Activated T-cell treated with anti-CD3 and anti-CD28 coated beads, Interleukin-2, amount 50 U/mL, for 72 hours (primary cell): ENCODE measurements at regions not wholly inside any gene's neighbourhood (a gene's known extent, or its start where the extent isn't known, plus 50 kb on each side); places are given as distances from the start of the nearest gene placed in this dataset.

Experiments used
- ATAC-seq, 2 donors: fragments of 150-1000 bp; cut with Tn5 transposase; replicated peaks in 1 of 2; 2 replicates each; pipeline ENCODE4 v1.10.0; 2021; ENCODE audit warnings: moderate library complexity in 2 of 2, mild to moderate bottlenecking in 1 of 2
- DNase-seq, 2 donors: peaks; one replicate each; pipeline ENCODE4 v3.0.0; 2021 to 2022; ENCODE audit warnings: mixed read lengths in 1 of 2
- H3K27ac Mint-ChIP-seq: one replicate; pipeline ENCODE4 v1.8.0; 2022; ENCODE audit warnings: mild to moderate bottlenecking, moderate library complexity, mixed read lengths
- H3K27me3 Mint-ChIP-seq: one replicate; pipeline ENCODE4 v1.8.0; 2022; ENCODE audit warnings: low read depth, mixed read lengths
- H3K36me3 Mint-ChIP-seq, 2 donors: one replicate each; pipeline ENCODE4 v1.8.0; 2022; ENCODE audit warnings: mixed read lengths in 2 of 2, mild to moderate bottlenecking in 1 of 2; ENCODE audit not compliant: insufficient read depth in 2 of 2
- H3K4me1 Mint-ChIP-seq: one replicate; pipeline ENCODE4 v1.8.0; 2022; ENCODE audit warnings: low read depth, mixed read lengths
- H3K4me3 Mint-ChIP-seq, 2 donors: one replicate each; pipeline ENCODE4 v1.8.0; 2022; ENCODE audit warnings: mild to moderate bottlenecking in 2 of 2, mixed read lengths in 2 of 2, moderate library complexity in 2 of 2
- H3K9me3 Mint-ChIP-seq, 2 donors: one replicate each; pipeline ENCODE4 v1.8.0; 2022; ENCODE audit warnings: mixed read lengths in 2 of 2

GRCh38 chr4:32087211-32087610 lies 1367.0 kb downstream of the PCDH7 start:
- H3K27me3 Mint-ChIP-seq: no peaks in the 10 kb centered on the region
- no peak for DNase-seq

GRCh38 chr4:32094987-32095386 lies 1374.8 kb downstream of the PCDH7 start:
- H3K4me1 Mint-ChIP-seq: no peaks in the 10 kb centered on the region

More at GRCh38 chr4:32087211-32087610, 1367.0 kb downstream of the PCDH7 start:
- no peak for ATAC-seq
- Mint-ChIP-seq H3K9me3 (peaks cover 0 to 7% of the 10 kb centered on the region in 2 donors), H3K4me1 (no peaks in the 10 kb centered on the region), H3K4me3 (no peak overlapping the region), H3K36me3 (peaks cover 0 to 1% of the 10 kb centered on the region in 2 donors), H3K27ac (no peak overlapping the region)

GRCh38 chr4:32102896-32103295 lies 1382.7 kb downstream of the PCDH7 start:
- Mint-ChIP-seq H3K36me3 (no peaks in the 10 kb centered on the region), H3K4me3 (no peak overlapping the region), H3K27ac (no peak overlapping the region), H3K27me3 (no peaks in the 10 kb centered on the region), H3K9me3 (peaks cover 1 to 3% of the 10 kb centered on the region in 2 donors), H3K4me1 (no peaks in the 10 kb centered on the region)
- no peak for ATAC-seq
- no peak for DNase-seq

More at GRCh38 chr4:32094987-32095386, 1374.8 kb downstream of the PCDH7 start:
- H3K4me3 Mint-ChIP-seq: no peak overlapping the region
- H3K27me3 Mint-ChIP-seq: no peaks in the 10 kb centered on the region
- H3K9me3 Mint-ChIP-seq: peaks cover 8 to 9% of the 10 kb centered on the region in 2 donors
- no peak for ATAC-seq
- no peak overlapping the region for H3K27ac Mint-ChIP-seq
- H3K36me3 Mint-ChIP-seq: peaks cover 0 to 2% of the 10 kb centered on the region in 2 donors
- DNase-seq: no peak

GRCh38 chr4:32106767-32107166 lies 1386.6 kb downstream of the PCDH7 start:
- Mint-ChIP-seq H3K4me3 (no peak overlapping the region), H3K27ac (no peak overlapping the region), H3K27me3 (no peaks in the 10 kb centered on the region), H3K36me3 (no peaks in the 10 kb centered on the region), H3K9me3 (peaks cover 4 to 7% of the 10 kb centered on the region in 2 donors), H3K4me1 (no peaks in the 10 kb centered on the region)
- ATAC-seq (no peak), DNase-seq (no peak)

- no peak overlapping the region for H3K4me3 Mint-ChIP-seq
Measured at GRCh38 chr4:32112891-32113290, 1392.7 kb downstream of the PCDH7 start.

GRCh38 chr4:32117693-32118092 lies 1397.5 kb downstream of the PCDH7 start:
- peaks cover 0 to 2% of the 10 kb centered on the region in 2 donors for H3K9me3 Mint-ChIP-seq
- no peaks in the 10 kb centered on the region for H3K36me3 Mint-ChIP-seq
- no peak overlapping the region for H3K27ac Mint-ChIP-seq
- H3K27me3 Mint-ChIP-seq: no peaks in the 10 kb centered on the region
- no peak overlapping the region for H3K4me3 Mint-ChIP-seq
- no peak for DNase-seq
- no peaks in the 10 kb centered on the region for H3K4me1 Mint-ChIP-seq
- no peak for ATAC-seq

More at GRCh38 chr4:32112891-32113290, 1392.7 kb downstream of the PCDH7 start:
- Mint-ChIP-seq H3K4me1 (no peaks in the 10 kb centered on the region), H3K9me3 (peaks cover 3 to 5% of the 10 kb centered on the region in 2 donors), H3K36me3 (no peaks in the 10 kb centered on the region), H3K27ac (no peak overlapping the region), H3K27me3 (no peaks in the 10 kb centered on the region)
- DNase-seq (no peak), ATAC-seq (no peak)

GRCh38 chr4:32119907-32120306 lies 1399.7 kb downstream of the PCDH7 start:
- Mint-ChIP-seq H3K36me3 (no peaks in the 10 kb centered on the region), H3K27me3 (no peaks in the 10 kb centered on the region), H3K27ac (no peak overlapping the region), H3K4me3 (no peak overlapping the region), H3K4me1 (no peaks in the 10 kb centered on the region), H3K9me3 (peaks cover 0 to 2% of the 10 kb centered on the region in 2 donors)
- DNase-seq (no peak), ATAC-seq (no peak)

GRCh38 chr4:32128549-32128948 lies 1408.4 kb downstream of the PCDH7 start:
- DNase-seq (no peak), ATAC-seq (no peak)
- Mint-ChIP-seq H3K27me3 (no peaks in the 10 kb centered on the region), H3K9me3 (peaks cover 5 to 8% of the 10 kb centered on the region in 2 donors), H3K4me3 (no peak overlapping the region), H3K4me1 (no peaks in the 10 kb centered on the region), H3K36me3 (no peaks in the 10 kb centered on the region), H3K27ac (no peak overlapping the region)

- no peaks in the 10 kb centered on the region for H3K27me3 Mint-ChIP-seq
- DNase-seq: no peak
- H3K9me3 Mint-ChIP-seq: peaks cover 5 to 10% of the 10 kb centered on the region in 2 donors
- no peak for ATAC-seq
- no peak overlapping the region for H3K27ac Mint-ChIP-seq
- H3K4me3 Mint-ChIP-seq: no peak overlapping the region
- H3K36me3 Mint-ChIP-seq: no peaks in the 10 kb centered on the region
- no peaks in the 10 kb centered on the region for H3K4me1 Mint-ChIP-seq
Measured at GRCh38 chr4:32129967-32130366, 1409.8 kb downstream of the PCDH7 start.

GRCh38 chr4:32133141-32133540 lies 1413.0 kb downstream of the PCDH7 start:
- no peak for DNase-seq
- Mint-ChIP-seq H3K4me1 (no peaks in the 10 kb centered on the region), H3K27me3 (no peaks in the 10 kb centered on the region), H3K36me3 (no peaks in the 10 kb centered on the region), H3K4me3 (no peak overlapping the region), H3K9me3 (peaks cover 8 to 10% of the 10 kb centered on the region in 2 donors), H3K27ac (no peak overlapping the region)
- no peak for ATAC-seq

- peaks cover 10% of the 10 kb centered on the region in 2 donors for H3K9me3 Mint-ChIP-seq
- H3K4me3 Mint-ChIP-seq: no peak overlapping the region
- no peak for ATAC-seq
- H3K27ac Mint-ChIP-seq: no peak overlapping the region
- DNase-seq: no peak
- H3K36me3 Mint-ChIP-seq: no peaks in the 10 kb centered on the region
- H3K4me1 Mint-ChIP-seq: no peaks in the 10 kb centered on the region
- no peaks in the 10 kb centered on the region for H3K27me3 Mint-ChIP-seq
Measured at GRCh38 chr4:32133734-32134133, 1413.6 kb downstream of the PCDH7 start.

- ATAC-seq: no peak
- H3K4me3 Mint-ChIP-seq: no peak overlapping the region
- H3K9me3 Mint-ChIP-seq: peaks cover 10% of the 10 kb centered on the region in 2 donors
- H3K27ac Mint-ChIP-seq: no peak overlapping the region
- DNase-seq: no peak
- H3K27me3 Mint-ChIP-seq: no peaks in the 10 kb centered on the region
- no peaks in the 10 kb centered on the region for H3K4me1 Mint-ChIP-seq
- H3K36me3 Mint-ChIP-seq: no peaks in the 10 kb centered on the region
Measured at GRCh38 chr4:32135642-32136041, 1415.5 kb downstream of the PCDH7 start.

- no peak overlapping the region for H3K27ac Mint-ChIP-seq
- DNase-seq: no peak
- H3K27me3 Mint-ChIP-seq: no peaks in the 10 kb centered on the region
- no peak for ATAC-seq
- H3K9me3 Mint-ChIP-seq: peaks cover 8 to 9% of the 10 kb centered on the region in 2 donors
- no peak overlapping the region for H3K4me3 Mint-ChIP-seq
- no peaks in the 10 kb centered on the region for H3K4me1 Mint-ChIP-seq
- no peaks in the 10 kb centered on the region for H3K36me3 Mint-ChIP-seq
Measured at GRCh38 chr4:32136081-32136787, 1416.1 kb downstream of the PCDH7 start.

- H3K4me3 Mint-ChIP-seq: no peak overlapping the region
- H3K36me3 Mint-ChIP-seq: no peaks in the 10 kb centered on the region
Measured at GRCh38 chr4:32140636-32141035, 1420.5 kb downstream of the PCDH7 start.

More at GRCh38 chr4:32140636-32141035, 1420.5 kb downstream of the PCDH7 start:
- H3K4me1 Mint-ChIP-seq: no peaks in the 10 kb centered on the region
- DNase-seq (no peak), ATAC-seq (no peak)
- peaks cover 3 to 8% of the 10 kb centered on the region in 2 donors for H3K9me3 Mint-ChIP-seq
- H3K27ac Mint-ChIP-seq: no peak overlapping the region
- no peaks in the 10 kb centered on the region for H3K27me3 Mint-ChIP-seq
